ENCODE measurements at regions not wholly inside any gene's neighbourhood (a gene's known extent, or its start where the extent isn't known, plus 50 kb on each side); places are given as distances from the start of the nearest gene placed in this dataset.

DNA sequence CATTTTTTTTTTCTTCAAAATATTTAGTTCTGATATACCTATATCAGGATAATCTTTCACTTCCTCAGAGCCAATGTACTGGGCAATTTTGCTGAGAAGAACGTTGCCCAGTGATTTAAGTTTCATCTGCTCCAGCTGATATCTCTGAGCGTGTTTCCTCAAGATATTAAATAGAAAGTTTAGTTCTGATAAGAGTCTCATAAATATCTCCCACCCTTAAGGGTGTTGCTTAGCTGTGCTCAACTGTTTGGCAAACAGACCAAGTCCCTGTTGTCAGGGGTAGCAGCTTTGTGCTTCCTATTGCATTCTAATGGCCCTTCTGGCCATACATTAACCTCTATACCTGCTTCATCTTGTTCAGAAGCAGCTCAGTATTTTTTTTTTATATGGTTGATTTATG lies 84.7 kb upstream of the GPR141 start:
- no peak for TF ChIP-seq CTCF (IDR thresholded peaks at IDR 0.05 in 4 of 5, conservative IDR thresholded peaks at IDR 0.05 in 1 of 5)
- TF ChIP-seq POLR2A (IDR thresholded peaks at IDR 0.05) = no peak

Measured in gastrocnemius medialis (tissue), 4 donors.